Activated naive CD8-positive, alpha-beta T cell treated with anti-CD3 and anti-CD28 coated beads, Interleukin-2, amount 10 ng/mL, durations not matched to agents 7 days and 5 days (primary cell): ENCODE measurements at regions not wholly inside any gene's neighbourhood (a gene's known extent, or its start where the extent isn't known, plus 50 kb on each side); places are given as distances from the start of the nearest gene placed in this dataset.
"Not testable (repeated sequence)": the region's sequence is repeated elsewhere in the genome, so short reads cannot be mapped to it uniquely, and the experiment has no call there.

ENCODE experiments used
- ATAC-seq: fragments of 150-1000 bp; cut with Tn5 transposase; one replicate; pipeline ENCODE4 v1.10.0; 2021; ENCODE audit warnings: low read depth, moderate library complexity
- POLR2A ChIA-PET: fragments of 350-600 bp; sonication (Branson Sonifier 250); formaldehyde crosslinking; loops from one replicate; lab custom pipeline; 2021; ENCODE audit warnings: antibody characterized with exemption; lab: Charles Lee
- DNase-seq: peaks from one replicate; pipeline ENCODE4 v3.0.0; 2021
- H3K27ac Mint-ChIP-seq: one replicate; pipeline ENCODE4 v1.8.0; 2022; ENCODE audit warnings: mild to moderate bottlenecking, mixed read lengths
- H3K27me3 Mint-ChIP-seq: one replicate; pipeline ENCODE4 v1.8.0; 2022; ENCODE audit warnings: mild to moderate bottlenecking, moderate library complexity, mixed read lengths
- H3K36me3 Mint-ChIP-seq: one replicate; pipeline ENCODE4 v1.8.0; 2021; ENCODE audit warnings: mild to moderate bottlenecking, mixed read lengths
- H3K4me1 Mint-ChIP-seq: one replicate; pipeline ENCODE4 v1.8.0; 2021; ENCODE audit warnings: mixed read lengths
- H3K4me3 Mint-ChIP-seq: one replicate; pipeline ENCODE4 v1.8.0; 2022; ENCODE audit warnings: mild to moderate bottlenecking, moderate library complexity, mixed read lengths
- H3K9me3 Mint-ChIP-seq: one replicate; pipeline ENCODE4 v1.8.0; 2021; ENCODE audit warnings: mixed read lengths

- H3K9me3 Mint-ChIP-seq: peaks cover 33% of the 10 kb centered on the region
- peak overlapping the region; percentile 55 for H3K4me3 Mint-ChIP-seq
- H3K27me3 Mint-ChIP-seq, ATAC-seq, H3K4me1 Mint-ChIP-seq, H3K36me3 Mint-ChIP-seq, POLR2A ChIA-PET, DNase-seq: not testable (repeated sequence)
- H3K27ac Mint-ChIP-seq: peak overlapping the region; percentile 73
Measured at GRCh38 chr20:29752644-29753425, 1504.6 kb upstream of the DEFB115 start.

- peak overlapping the region; percentile 73 for H3K27ac Mint-ChIP-seq
- ATAC-seq, H3K27me3 Mint-ChIP-seq, H3K36me3 Mint-ChIP-seq, POLR2A ChIA-PET, DNase-seq, H3K4me1 Mint-ChIP-seq: not testable (repeated sequence)
- peak overlapping the region; percentile 55 for H3K4me3 Mint-ChIP-seq
- H3K9me3 Mint-ChIP-seq: peaks cover 34% of the 10 kb centered on the region
Measured at GRCh38 chr20:29753426-29753746, 1504.1 kb upstream of the DEFB115 start.

DNA sequence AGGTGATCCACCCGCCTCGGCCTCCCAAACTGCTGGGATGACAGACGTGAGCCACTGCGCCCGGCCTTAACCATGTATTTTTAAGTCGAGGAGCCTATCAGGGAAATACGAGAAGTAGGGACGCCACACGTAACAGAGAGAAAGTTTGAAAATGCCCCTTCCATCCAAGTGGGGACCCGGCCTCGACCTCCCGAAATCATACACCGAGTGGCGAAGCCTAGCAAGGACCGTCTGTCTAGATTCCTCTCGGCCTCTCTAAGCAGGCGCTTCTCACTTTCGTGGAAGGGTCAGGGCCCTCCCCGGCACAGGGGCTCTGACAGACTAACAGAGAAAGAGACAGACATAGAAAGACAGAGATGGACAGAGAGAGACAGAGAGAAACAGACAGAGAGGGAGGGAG, 1503.6 kb upstream of the DEFB115 start:
- H3K4me1 Mint-ChIP-seq, H3K36me3 Mint-ChIP-seq, ATAC-seq, H3K27me3 Mint-ChIP-seq, POLR2A ChIA-PET, H3K27ac Mint-ChIP-seq, DNase-seq: not testable (repeated sequence)
- Mint-ChIP-seq H3K9me3 (peaks cover 34% of the 10 kb centered on the region), H3K4me3 (peak overlapping the region; percentile 55)

DNA sequence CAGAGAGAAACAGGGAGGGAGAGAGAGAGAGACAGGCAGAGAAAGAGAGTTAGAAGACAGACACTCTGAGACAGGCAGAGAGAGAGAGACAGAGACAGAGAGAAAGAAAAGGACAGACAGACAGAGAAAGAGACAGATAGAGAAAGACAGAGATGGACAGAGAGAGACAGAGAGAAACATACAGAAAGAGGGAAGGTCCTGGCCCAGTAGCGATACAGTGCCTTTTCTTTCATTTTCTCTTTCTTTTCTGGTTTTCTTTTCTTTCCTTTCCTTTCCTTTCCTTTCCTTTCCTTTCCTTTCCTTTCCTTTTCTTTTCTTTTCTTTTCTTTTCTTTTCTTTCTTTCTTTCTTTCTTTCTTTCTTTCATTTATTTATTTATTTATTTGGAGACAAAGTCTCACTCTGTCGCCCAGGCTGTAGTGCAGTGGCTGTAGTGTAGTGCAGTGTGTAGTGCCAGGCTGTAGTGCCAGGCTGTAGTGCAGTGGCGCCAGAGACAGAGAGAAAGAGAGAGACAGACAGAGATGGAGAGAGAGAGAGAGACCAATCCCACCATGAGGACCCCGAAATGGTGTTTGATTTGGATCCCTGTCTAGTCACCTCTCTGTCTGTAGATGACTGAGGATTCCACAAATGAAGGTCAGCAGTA, 1501.5 kb upstream of the DEFB115 start:
- H3K4me3 Mint-ChIP-seq, POLR2A ChIA-PET, DNase-seq, ATAC-seq, H3K36me3 Mint-ChIP-seq, H3K27me3 Mint-ChIP-seq, H3K4me1 Mint-ChIP-seq: not testable (repeated sequence)
- Mint-ChIP-seq H3K27ac (peak overlapping the region; percentile 39), H3K9me3 (peaks cover 28% of the 10 kb centered on the region)

DNA sequence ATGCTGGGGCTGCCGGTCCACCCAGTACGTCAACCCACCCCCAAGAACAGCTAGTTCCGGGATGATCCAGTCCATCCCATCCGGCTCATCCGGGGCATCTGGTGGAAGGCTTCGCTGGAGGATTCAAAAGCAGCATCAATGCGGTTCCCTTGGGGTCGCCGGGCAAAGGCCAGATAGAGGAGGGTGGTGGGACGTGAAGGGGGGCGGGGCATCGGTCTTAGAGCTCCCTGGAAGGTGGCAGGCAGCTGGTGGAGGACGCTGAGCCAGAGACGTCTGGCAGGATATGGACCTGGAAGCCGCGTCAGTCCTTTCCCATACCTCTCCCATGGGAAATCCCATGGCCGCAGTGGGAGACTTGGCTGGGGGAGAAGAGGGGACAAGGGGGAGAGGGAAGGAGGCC, 1500.8 kb upstream of the DEFB115 start:
- Mint-ChIP-seq H3K27me3 (no peaks in the 10 kb centered on the region), H3K4me1 (peaks cover 9% of the 10 kb centered on the region), H3K36me3 (peaks cover 6% of the 10 kb centered on the region), H3K27ac (no peak overlapping the region), H3K4me3 (no peak overlapping the region), H3K9me3 (peaks cover 25% of the 10 kb centered on the region)
- DNase-seq (no peak), ATAC-seq (no peak)
- POLR2A ChIA-PET: no interaction called here

DNA sequence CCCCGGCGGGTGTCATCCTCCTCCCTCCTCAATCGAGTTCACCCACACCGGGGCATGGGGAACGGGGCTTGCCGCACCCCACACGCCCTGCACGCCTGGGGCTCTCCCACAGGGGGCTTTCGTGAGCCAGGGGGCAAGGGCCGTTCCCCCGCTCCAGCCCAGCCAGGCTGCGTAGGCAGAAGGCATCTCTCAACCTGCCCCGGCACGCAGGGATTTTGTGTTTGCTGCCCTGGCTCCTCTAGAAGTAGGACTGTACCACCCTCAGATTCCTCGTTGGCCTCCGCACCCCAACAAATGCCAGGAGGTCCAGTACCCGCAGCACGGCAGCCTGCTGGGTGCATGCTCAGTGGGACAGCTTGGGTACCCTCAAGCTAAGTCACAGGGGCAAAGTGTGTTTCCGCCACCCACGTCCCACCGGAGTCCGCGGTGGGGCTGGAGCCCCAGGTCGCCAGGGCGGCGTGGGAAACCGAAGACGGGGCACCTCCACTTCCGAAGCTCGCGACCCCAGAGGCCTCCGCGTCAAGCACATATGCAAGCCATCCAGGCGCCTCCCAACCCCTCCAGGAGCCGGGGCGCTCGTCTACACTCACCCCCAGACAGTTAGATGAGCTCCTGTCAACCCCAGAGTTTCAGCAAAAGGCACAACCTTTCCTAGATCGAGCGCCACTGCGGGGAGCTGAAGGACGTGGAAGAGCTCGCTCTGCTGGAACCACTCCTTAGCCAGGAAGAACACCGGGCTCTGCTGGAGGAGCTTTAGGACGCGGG, 1495.7 kb upstream of the DEFB115 start:
- H3K9me3 Mint-ChIP-seq, ATAC-seq: not testable (repeated sequence)

DNA sequence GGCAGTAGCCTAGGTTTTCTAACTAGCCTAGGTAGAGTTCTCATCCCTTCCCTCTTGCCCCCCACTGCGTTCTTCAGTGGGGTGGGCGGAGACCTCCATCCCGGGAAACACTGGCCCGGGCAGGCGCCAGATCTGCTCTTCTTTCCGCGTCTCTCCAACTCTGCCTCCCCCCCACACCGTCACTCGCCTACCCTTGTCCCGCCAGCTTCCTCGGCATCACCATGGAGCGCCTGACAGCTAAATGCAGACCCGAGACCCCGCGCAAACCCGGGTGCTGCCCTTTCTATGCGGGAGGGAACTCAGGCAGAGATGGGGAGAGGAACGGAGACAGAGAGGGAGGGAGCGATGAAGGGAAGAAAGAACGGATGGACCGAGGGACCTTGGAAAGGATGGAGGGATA, 1494.8 kb upstream of the DEFB115 start:
- POLR2A ChIA-PET: no interaction called here
- no peaks in the 10 kb centered on the region for H3K4me1 Mint-ChIP-seq
- H3K4me3 Mint-ChIP-seq: peak overlapping the region; percentile 22
- H3K9me3 Mint-ChIP-seq: peaks cover 5% of the 10 kb centered on the region
- peaks cover 8% of the 10 kb centered on the region for H3K27me3 Mint-ChIP-seq
- no peak for ATAC-seq
- no peaks in the 10 kb centered on the region for H3K36me3 Mint-ChIP-seq
- no peak for DNase-seq
- no peak overlapping the region for H3K27ac Mint-ChIP-seq

More for the DNA sequence above, 1495.7 kb upstream of the DEFB115 start:
- H3K4me3 Mint-ChIP-seq, POLR2A ChIA-PET, DNase-seq, H3K27ac Mint-ChIP-seq, H3K36me3 Mint-ChIP-seq, H3K27me3 Mint-ChIP-seq, H3K4me1 Mint-ChIP-seq: not testable (repeated sequence)

GRCh38 chr20:29763821-29764511, 1493.5 kb upstream of the DEFB115 start:
- Mint-ChIP-seq H3K36me3 (no peaks in the 10 kb centered on the region), H3K27ac (no peak overlapping the region), H3K4me3 (no peak overlapping the region), H3K27me3 (peaks cover 8% of the 10 kb centered on the region), H3K9me3 (peaks cover 3% of the 10 kb centered on the region), H3K4me1 (no peaks in the 10 kb centered on the region)
- no peak for ATAC-seq
- no peak for DNase-seq
- POLR2A ChIA-PET: no interaction called here

- POLR2A ChIA-PET, H3K9me3 Mint-ChIP-seq, H3K4me3 Mint-ChIP-seq, H3K36me3 Mint-ChIP-seq, H3K4me1 Mint-ChIP-seq, H3K27ac Mint-ChIP-seq, ATAC-seq, H3K27me3 Mint-ChIP-seq: not testable (repeated sequence)
- peak; percentile 59 for DNase-seq
Measured at GRCh38 chr20:29764922-29765610, 1492.4 kb upstream of the DEFB115 start.

DNA sequence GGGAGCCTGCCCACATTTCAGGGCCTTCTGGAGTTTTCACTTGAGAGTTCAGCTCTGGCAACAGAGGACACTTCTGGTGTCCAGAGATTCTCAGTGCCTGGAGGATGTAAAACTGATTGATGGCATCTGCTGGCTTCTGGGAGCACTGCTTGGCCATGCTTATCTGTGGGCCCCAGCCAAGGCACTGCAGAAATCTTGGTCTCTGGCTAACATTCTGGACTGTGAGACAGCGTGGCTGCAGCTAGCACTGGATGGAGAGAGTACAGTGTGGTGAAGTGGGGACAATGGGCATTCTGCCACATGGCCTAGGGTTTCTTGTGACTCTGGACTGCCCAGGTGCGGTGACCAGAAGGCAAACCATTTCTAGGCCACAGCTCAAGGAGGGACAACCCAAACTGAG, 1479.4 kb upstream of the DEFB115 start:
- DNase-seq, H3K27me3 Mint-ChIP-seq, H3K36me3 Mint-ChIP-seq, H3K4me3 Mint-ChIP-seq, H3K4me1 Mint-ChIP-seq, POLR2A ChIA-PET, H3K27ac Mint-ChIP-seq, ATAC-seq: not testable (repeated sequence)
- H3K9me3 Mint-ChIP-seq: peaks cover 22% of the 10 kb centered on the region

GRCh38 chr20:29781217-29781616, 1476.2 kb upstream of the DEFB115 start:
- H3K4me1 Mint-ChIP-seq, H3K27ac Mint-ChIP-seq, H3K4me3 Mint-ChIP-seq, DNase-seq, ATAC-seq, POLR2A ChIA-PET, H3K27me3 Mint-ChIP-seq, H3K36me3 Mint-ChIP-seq: not testable (repeated sequence)
- H3K9me3 Mint-ChIP-seq: peaks cover 28% of the 10 kb centered on the region

- POLR2A ChIA-PET, H3K36me3 Mint-ChIP-seq, H3K27me3 Mint-ChIP-seq, ATAC-seq, H3K27ac Mint-ChIP-seq, H3K4me3 Mint-ChIP-seq, H3K4me1 Mint-ChIP-seq, DNase-seq: not testable (repeated sequence)
- H3K9me3 Mint-ChIP-seq: peaks cover 34% of the 10 kb centered on the region
Measured at GRCh38 chr20:29781891-29782290, 1475.6 kb upstream of the DEFB115 start.

DNA sequence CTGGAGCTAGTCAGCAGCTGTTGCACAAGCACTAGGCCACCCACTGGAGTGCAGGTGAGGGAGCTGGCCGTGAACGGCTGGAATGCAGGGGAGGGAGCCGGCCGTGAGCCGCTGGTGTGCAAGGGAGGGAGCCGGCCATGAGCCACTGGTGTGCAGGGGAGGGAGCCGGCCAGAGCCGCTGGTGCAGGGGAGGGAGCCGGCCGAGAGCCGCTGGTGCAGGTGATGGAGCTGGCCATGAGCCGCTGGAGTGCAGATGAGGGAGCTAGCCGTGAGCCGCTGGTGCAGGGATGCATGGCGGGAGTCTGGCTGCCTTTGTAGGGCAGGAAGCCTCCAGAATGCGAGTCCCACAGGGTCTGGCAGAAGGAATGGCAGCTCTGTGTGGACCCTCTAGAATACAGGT, 1470.0 kb upstream of the DEFB115 start:
- H3K36me3 Mint-ChIP-seq, POLR2A ChIA-PET, H3K4me1 Mint-ChIP-seq, ATAC-seq, H3K4me3 Mint-ChIP-seq, DNase-seq, H3K27me3 Mint-ChIP-seq: not testable (repeated sequence)
- Mint-ChIP-seq H3K27ac (peak overlapping the region; percentile 48), H3K9me3 (peaks cover 24% of the 10 kb centered on the region)
